SH-SY5Y (cell line): ENCODE measurements at regions not wholly inside any gene's neighbourhood (a gene's known extent, or its start where the extent isn't known, plus 50 kb on each side); places are given as distances from the start of the nearest gene placed in this dataset.

ENCODE experiments used
- GATA2 ChIP-seq: IDR thresholded peaks from 2 replicates; pipeline ENCODE4 v1.6.1; 2011; ENCODE audit warnings: mild to moderate bottlenecking, low read depth, low read length
- GATA3 ChIP-seq: IDR thresholded peaks from 2 replicates; pipeline ENCODE4 v1.6.1; 2011; ENCODE audit warnings: low read depth, mild to moderate bottlenecking, low read length, moderate library complexity

DNA sequence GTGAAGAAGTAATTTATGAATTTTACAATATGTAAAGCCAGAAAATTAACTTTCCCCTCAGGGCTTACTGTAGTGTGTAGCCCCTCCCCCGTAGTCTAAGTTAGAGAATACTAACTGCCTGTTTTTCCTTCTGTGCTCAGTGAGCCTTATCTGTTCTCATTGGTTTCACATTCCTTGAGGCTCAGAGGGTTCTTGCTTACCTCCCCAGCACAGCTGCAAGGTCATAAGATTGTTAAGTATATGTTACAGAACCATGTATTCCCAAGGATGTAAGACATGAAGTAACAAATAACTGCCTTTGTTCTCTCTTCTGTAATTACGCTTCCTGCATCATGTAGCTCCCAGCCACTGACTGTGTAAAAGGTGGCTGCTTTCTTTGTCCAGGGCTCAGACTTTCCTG is 1351.1 kb downstream of the TMEM121 start:
- TF ChIP-seq GATA2 (no peak), GATA3 (no peak)
